Suprapubic skin (tissue), 4 donors: ENCODE measurements at regions not wholly inside any gene's neighbourhood (a gene's known extent, or its start where the extent isn't known, plus 50 kb on each side); places are given as distances from the start of the nearest gene placed in this dataset.

Source experiments
- DNase-seq, 2 donors: peaks; one replicate each; pipeline ENCODE4 v3.0.0-alpha.2; 2019; ENCODE audit warnings: low spot score in 2 of 2
- H3K27ac ChIP-seq: fragments of 200-600 bp; sonication (generic); one replicate; pipeline ENCODE4 v1.5.1; 2019
- H3K27me3 ChIP-seq: fragments of 200-600 bp; sonication (generic); one replicate; pipeline ENCODE4 v1.5.1; 2019
- H3K36me3 ChIP-seq: fragments of 200-600 bp; sonication (generic); one replicate; pipeline ENCODE4 v1.5.1; 2019
- H3K4me1 ChIP-seq: fragments of 200-600 bp; sonication (generic); one replicate; pipeline ENCODE4 v1.5.1; 2019
- H3K4me3 ChIP-seq: fragments of 200-600 bp; sonication (generic); one replicate; pipeline ENCODE4 v1.5.1; 2019; ENCODE audit warnings: mild to moderate bottlenecking
- H3K9me3 ChIP-seq: fragments of 200-600 bp; sonication (generic); one replicate; pipeline ENCODE4 v1.5.1; 2019
- CTCF ChIP-seq, 2 donors: fragments of 200-600 bp in 1 of 2; fragments of 450-650 bp in 1 of 2; sonication (generic) in 1 of 2; IDR thresholded peaks; one replicate each; pipeline ENCODE4 v1.5.1; 2016 to 2019; ENCODE audit warnings: antibody characterized with exemption in 2 of 2, mild to moderate bottlenecking in 1 of 2, moderate library complexity in 1 of 2
- EP300 ChIP-seq: sonication (generic); formaldehyde crosslinking; IDR thresholded peaks from one replicate; pipeline ENCODE4 v1.6.1; 2017; ENCODE audit warnings: antibody characterized with exemption
- POLR2A ChIP-seq, 2 donors: fragments of 450-650 bp; IDR thresholded peaks; one replicate each; pipeline ENCODE4 v1.6.1; 2017; ENCODE audit warnings: antibody characterized with exemption in 2 of 2, mild to moderate bottlenecking in 2 of 2, moderate library complexity in 2 of 2
- POLR2AphosphoS5 ChIP-seq, 3 donors: sonication (generic); formaldehyde crosslinking; IDR thresholded peaks; one replicate each; pipeline ENCODE4 v1.6.1; 2017; ENCODE audit warnings: antibody characterized with exemption in 3 of 3
- WGBS: methylation state at CpG from one replicate; pipeline ENCODE4 v1.1.5; 2018; 5-methylcytosine and 5-hydroxymethylcytosine counted together

GRCh38 chr6:109243863-109244825 lies 138.1 kb downstream of the CD164 start:
- Histone ChIP-seq H3K27me3 (no peaks in the 10 kb centered on the region), H3K4me3 (no peak overlapping the region), H3K36me3 (no peaks in the 10 kb centered on the region), H3K4me1 (peaks cover 3% of the 10 kb centered on the region), H3K9me3 (no peaks in the 10 kb centered on the region), H3K27ac (no peak overlapping the region)
- no peak for DNase-seq
- WGBS: 82% methylated on average over 7 of the region's 7 CpGs
- TF ChIP-seq POLR2A (IDR thresholded peaks at IDR 0.05) (no peak), POLR2AphosphoS5 (IDR thresholded peaks at IDR 0.05) (no peak), EP300 (no peak), CTCF (IDR thresholded peaks at IDR 0.05) (no peak)

DNA sequence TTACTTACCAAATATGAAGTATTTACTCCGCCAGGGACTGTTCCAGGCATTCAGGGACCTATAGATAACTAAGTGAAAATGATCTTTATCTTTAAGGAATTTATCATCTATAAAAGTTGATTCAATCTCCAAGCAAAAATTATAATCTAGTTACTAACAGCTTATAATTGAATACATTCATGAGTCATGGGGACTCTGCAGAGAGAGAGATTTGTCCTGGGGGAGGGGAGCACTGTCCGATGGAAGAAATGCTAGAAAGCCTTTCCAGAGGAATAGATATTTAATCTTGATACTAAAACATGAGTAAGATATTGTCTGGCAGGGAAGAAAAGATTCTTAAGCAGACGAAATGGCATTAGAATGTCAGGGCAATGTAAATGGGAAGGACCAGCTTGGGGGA lies 139.3 kb downstream of the CD164 start:
- TF ChIP-seq POLR2A (IDR thresholded peaks at IDR 0.05) (no peak), CTCF (IDR thresholded peaks at IDR 0.05) (no peak), EP300 (no peak), POLR2AphosphoS5 (IDR thresholded peaks at IDR 0.05) (no peak)
- peaks cover 6% of the 10 kb centered on the region for H3K4me1 ChIP-seq
- DNase-seq: no peak
- H3K4me3 ChIP-seq: no peak overlapping the region
- no peaks in the 10 kb centered on the region for H3K9me3 ChIP-seq
- no peaks in the 10 kb centered on the region for H3K36me3 ChIP-seq
- H3K27me3 ChIP-seq: no peaks in the 10 kb centered on the region
- H3K27ac ChIP-seq: no peak overlapping the region
- WGBS: 76% methylated on average over 3 of the region's 3 CpGs

DNA sequence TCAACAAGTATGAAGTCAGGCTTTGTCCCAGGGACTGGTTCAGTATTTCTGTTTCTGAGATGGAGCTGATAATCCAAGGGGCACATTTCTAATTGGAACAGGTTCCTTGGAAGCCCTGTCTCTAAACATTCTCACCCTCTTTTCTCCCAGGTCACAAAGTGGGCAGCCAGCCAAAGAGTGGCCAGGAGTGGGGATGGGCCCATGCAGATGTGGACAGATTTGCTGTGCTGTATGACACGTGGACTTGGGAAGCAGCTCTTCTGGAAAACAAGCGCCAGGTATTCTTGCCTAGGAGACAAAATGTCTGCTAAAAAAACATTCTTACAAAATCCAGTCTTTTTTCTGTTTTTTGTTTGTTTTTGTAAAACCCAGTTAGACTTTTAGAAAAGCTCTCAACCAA lies 140.2 kb downstream of the CD164 start:
- DNase-seq: no peak
- Histone ChIP-seq H3K36me3 (no peaks in the 10 kb centered on the region), H3K4me3 (no peak overlapping the region), H3K27me3 (no peaks in the 10 kb centered on the region), H3K9me3 (no peaks in the 10 kb centered on the region), H3K27ac (no peak overlapping the region), H3K4me1 (peaks cover 6% of the 10 kb centered on the region)
- WGBS: 78% methylated on average over 2 of the region's 2 CpGs
- TF ChIP-seq POLR2A (IDR thresholded peaks at IDR 0.05) (no peak), POLR2AphosphoS5 (IDR thresholded peaks at IDR 0.05) (no peak), EP300 (no peak), CTCF (IDR thresholded peaks at IDR 0.05) (no peak)

- Histone ChIP-seq H3K27ac (no peak overlapping the region), H3K4me3 (no peak overlapping the region), H3K4me1 (peaks cover 6% of the 10 kb centered on the region), H3K9me3 (no peaks in the 10 kb centered on the region), H3K27me3 (no peaks in the 10 kb centered on the region), H3K36me3 (no peaks in the 10 kb centered on the region)
- WGBS: 84% methylated on average over 2 of the region's 2 CpGs
- TF ChIP-seq CTCF (IDR thresholded peaks at IDR 0.05): no peak
- TF ChIP-seq POLR2A (IDR thresholded peaks at IDR 0.05): no peak
- no peak for TF ChIP-seq POLR2AphosphoS5 (IDR thresholded peaks at IDR 0.05)
- no peak for TF ChIP-seq EP300
- no peak for DNase-seq
These were observed 141.1 kb downstream of the CD164 start for GRCh38 chr6:109241199-109241598.

DNA sequence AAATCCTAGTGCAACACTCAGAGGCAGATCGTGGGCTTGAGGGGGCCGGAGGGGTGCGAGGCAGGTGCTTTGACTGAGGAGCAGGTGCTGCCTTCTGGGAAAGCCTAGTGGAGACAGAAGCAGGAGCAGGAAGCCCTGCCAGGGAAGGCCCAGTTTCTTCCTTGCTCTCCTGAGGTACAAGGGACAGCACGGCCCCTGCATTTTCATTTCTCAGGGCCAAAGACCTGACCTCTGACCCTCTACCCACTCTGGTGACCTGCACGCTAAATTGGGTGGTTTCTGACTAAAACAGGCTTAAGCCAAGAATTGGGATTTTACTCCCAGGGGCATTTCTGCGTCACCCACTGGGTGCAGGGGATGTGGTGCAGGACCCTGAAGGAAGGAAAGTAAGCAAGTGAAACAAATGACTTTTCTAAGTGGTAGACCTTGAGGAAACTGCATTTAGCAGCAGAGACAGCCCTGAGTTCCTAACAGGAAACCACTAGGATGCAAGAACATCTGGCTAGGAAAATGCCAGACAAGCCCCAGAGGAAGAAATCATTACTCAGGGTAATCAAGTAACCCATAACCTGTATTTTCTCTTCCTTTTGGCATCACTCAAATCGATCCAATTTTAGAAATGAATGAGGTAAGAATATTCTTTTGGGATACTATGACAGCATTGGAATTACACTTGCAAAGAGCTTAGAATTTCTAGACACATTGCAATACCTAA lies 141.7 kb downstream of the CD164 start:
- peaks cover 6% of the 10 kb centered on the region for H3K4me1 ChIP-seq
- DNase-seq: no peak
- H3K4me3 ChIP-seq: no peak overlapping the region
- H3K36me3 ChIP-seq: no peaks in the 10 kb centered on the region
- H3K9me3 ChIP-seq: no peaks in the 10 kb centered on the region
- no peak for TF ChIP-seq POLR2AphosphoS5 (IDR thresholded peaks at IDR 0.05)
- TF ChIP-seq POLR2A (IDR thresholded peaks at IDR 0.05): no peak
- no peak for TF ChIP-seq EP300
- TF ChIP-seq CTCF (IDR thresholded peaks at IDR 0.05): no peak
- H3K27me3 ChIP-seq: no peaks in the 10 kb centered on the region
- WGBS: 66% methylated on average over 7 of the region's 7 CpGs
- H3K27ac ChIP-seq: no peak overlapping the region
